Spleen (tissue), 3 donors: ENCODE measurements at regions not wholly inside any gene's neighbourhood (a gene's known extent, or its start where the extent isn't known, plus 50 kb on each side); places are given as distances from the start of the nearest gene placed in this dataset.

Experiments used
- POLR2A ChIP-seq, 3 donors: fragments of 450-650 bp; IDR thresholded peaks; one replicate each; pipeline ENCODE4 v1.5.1; 2017; ENCODE audit warnings: antibody characterized with exemption in 3 of 3, mild to moderate bottlenecking in 1 of 3
- POLR2AphosphoS5 ChIP-seq, 3 donors: sonication (generic); formaldehyde crosslinking; IDR thresholded peaks; one replicate each; pipeline ENCODE4 v1.5.1; 2017; ENCODE audit warnings: antibody characterized with exemption in 3 of 3

- TF ChIP-seq POLR2AphosphoS5 (IDR thresholded peaks at IDR 0.05) (no peak), POLR2A (IDR thresholded peaks at IDR 0.05) (no peak)
Observed at GRCh38 chr7:33687625-33688024, 217.7 kb upstream of the BMPER start.
